Neural cell (in vitro differentiated cells): ENCODE measurements at regions not wholly inside any gene's neighbourhood (a gene's known extent, or its start where the extent isn't known, plus 50 kb on each side); places are given as distances from the start of the nearest gene placed in this dataset.

Experiments
- H2AFZ ChIP-seq: fragments of 200-600, 300-800 bp; sonication (generic), shearing (Covaris generic); 2 replicates; pipeline ENCODE4 v1.6.0; 2014; ENCODE audit warnings: low read depth, mild to moderate bottlenecking, antibody characterized with exemption, low read length, moderate library complexity
- H3F3A ChIP-seq: fragments of 200-600 bp; shearing (Covaris generic); 2 replicates; pipeline ENCODE4 v1.6.1; 2016; ENCODE audit warnings: mild to moderate bottlenecking, moderate library complexity, mixed read lengths, antibody characterized with exemption, low read length; ENCODE audit not compliant: insufficient read depth, poor library complexity, severe bottlenecking
- H3K27ac ChIP-seq: fragments of 200-600, 300-800 bp; sonication (generic), shearing (Covaris generic); 2 replicates; pipeline ENCODE4 v1.5.1; 2014; ENCODE audit warnings: mild to moderate bottlenecking, low read length, moderate library complexity
- H3K27me3 ChIP-seq: fragments of 300-800, 200-600 bp; sonication (generic), shearing (Covaris generic); 2 replicates; pipeline ENCODE4 v1.6.0; 2014; ENCODE audit warnings: mild to moderate bottlenecking, low read depth, low read length, moderate library complexity; ENCODE audit not compliant: insufficient read depth
- H3K36me3 ChIP-seq: fragments of 300-800, 200-600 bp; sonication (generic), shearing (Covaris generic); 2 replicates; pipeline ENCODE4 v1.5.1; 2014; ENCODE audit warnings: mild to moderate bottlenecking, antibody characterized with exemption, low read length, moderate library complexity; ENCODE audit not compliant: insufficient read depth
- H3K4me2 ChIP-seq: fragments of 300-800, 200-600 bp; sonication (generic), shearing (Covaris generic); 2 replicates; pipeline ENCODE4 v1.6.0; 2014; ENCODE audit warnings: mild to moderate bottlenecking, low read length
- H3K4me3 ChIP-seq: fragments of 300-800, 200-600 bp; sonication (generic), shearing (Covaris generic); 2 replicates; pipeline ENCODE4 v1.5.1; 2014; ENCODE audit warnings: mild to moderate bottlenecking, low read length, moderate library complexity
- H3K79me2 ChIP-seq: fragments of 200-600 bp; shearing (Covaris generic); replicated peaks from 2 replicates; pipeline ENCODE4 v1.6.0; 2014; ENCODE audit warnings: mild to moderate bottlenecking, low read length, moderate library complexity; ENCODE audit not compliant: insufficient read depth
- H3K9ac ChIP-seq: fragments of 300-800, 200-600 bp; sonication (generic), shearing (Covaris generic); 2 replicates; pipeline ENCODE4 v1.6.1; 2016; ENCODE audit warnings: mild to moderate bottlenecking, low read length, mixed read lengths
- H3K9me2 ChIP-seq: fragments of 200-600 bp; shearing (Covaris generic); 2 replicates; pipeline ENCODE4 v1.6.1; 2016; ENCODE audit warnings: mild to moderate bottlenecking, low read length, mixed read lengths; ENCODE audit not compliant: insufficient read depth
- H3K9me3 ChIP-seq: fragments of 200-600, 300-800 bp; sonication (generic), shearing (Covaris generic); 2 replicates; pipeline ENCODE4 v1.6.1; 2016; ENCODE audit warnings: mild to moderate bottlenecking, mixed run types, low read length, moderate library complexity, mixed read lengths
- H4K20me1 ChIP-seq: fragments of 200-600 bp; shearing (Covaris generic); 2 replicates; pipeline ENCODE4 v1.6.1; 2016; ENCODE audit warnings: mild to moderate bottlenecking, mixed run types; ENCODE audit not compliant: insufficient read depth
- CTCF ChIP-seq: fragments of 450-650 bp; IDR thresholded peaks from 2 replicates; pipeline ENCODE4 v1.5.1; 2014; ENCODE audit warnings: antibody characterized with exemption, mild to moderate bottlenecking, moderate library complexity; ENCODE audit not compliant: poor library complexity, severe bottlenecking
- EP300 ChIP-seq: fragments of 450-650 bp; conservative IDR thresholded peaks from 2 replicates; pipeline ENCODE4 v1.6.1; 2014; ENCODE audit warnings: antibody characterized with exemption, mild to moderate bottlenecking, moderate library complexity; ENCODE audit not compliant: poor library complexity, severe bottlenecking
- EZH2 ChIP-seq: fragments of 200-600, 300-800 bp; shearing (Covaris generic), sonication (generic); IDR thresholded peaks from 2 replicates; pipeline ENCODE4 v1.6.1; 2014; ENCODE audit warnings: antibody characterized with exemption, low read length, borderline replicate concordance, mild to moderate bottlenecking; ENCODE audit not compliant: insufficient read depth, poor library complexity, severe bottlenecking
- MXI1 ChIP-seq: fragments of 450-650 bp; conservative IDR thresholded peaks from 2 replicates; pipeline ENCODE4 v1.6.1; 2014; ENCODE audit warnings: antibody characterized with exemption, mild to moderate bottlenecking; ENCODE audit not compliant: poor library complexity, severe bottlenecking
- POLR2AphosphoS5 ChIP-seq: IDR thresholded peaks from 2 replicates; pipeline ENCODE4 v1.6.1; 2012
- RAD21 ChIP-seq: fragments of 450-650 bp; conservative IDR thresholded peaks from 2 replicates; pipeline ENCODE4 v1.6.1; 2014; ENCODE audit warnings: antibody characterized with exemption, mild to moderate bottlenecking, moderate library complexity
- REST ChIP-seq: IDR thresholded peaks from 2 replicates; pipeline ENCODE4 v1.6.1; 2012; ENCODE audit warnings: borderline replicate concordance
- SMC3 ChIP-seq: fragments of 450-650 bp; conservative IDR thresholded peaks from 2 replicates; pipeline ENCODE4 v1.6.1; 2014; ENCODE audit warnings: antibody characterized with exemption, mild to moderate bottlenecking, moderate library complexity; ENCODE audit not compliant: poor library complexity
- TAF1 ChIP-seq: IDR thresholded peaks from 2 replicates; pipeline ENCODE4 v1.6.1; 2012; ENCODE audit warnings: low read depth

- H3K27me3 ChIP-seq, result no peaks in the 10 kb centered on the region
- no peak overlapping the region for H2AFZ ChIP-seq
- H3K9ac ChIP-seq, result no peak overlapping the region
- TF ChIP-seq TAF1, result no peak
- no peak for TF ChIP-seq CTCF
- no peak for TF ChIP-seq MXI1
- no peak for TF ChIP-seq RAD21
- TF ChIP-seq REST, result no peak
- TF ChIP-seq EZH2, result no peak
- no peak for TF ChIP-seq EP300
- TF ChIP-seq SMC3, result no peak
- TF ChIP-seq POLR2AphosphoS5, result no peak
- H3K4me2 ChIP-seq, result no peak overlapping the region
- H3K79me2 ChIP-seq, result no peaks in the 10 kb centered on the region
- no peak overlapping the region for H3K4me3 ChIP-seq
- no peak overlapping the region for H3K27ac ChIP-seq
- H4K20me1 ChIP-seq, result no peaks in the 10 kb centered on the region
- H3K9me3 ChIP-seq, result no peaks in the 10 kb centered on the region
- no peaks in the 10 kb centered on the region for H3K9me2 ChIP-seq
- H3K36me3 ChIP-seq, result no peaks in the 10 kb centered on the region
- H3F3A ChIP-seq, result no peaks in the 10 kb centered on the region
These were observed 173.1 kb upstream of the VCX3A start for GRCh38 chrX:6708041-6708440.

GRCh38 chrX:6707497-6707896 is 172.6 kb upstream of the VCX3A start:
- H4K20me1 ChIP-seq, result no peaks in the 10 kb centered on the region
- no peaks in the 10 kb centered on the region for H3K27me3 ChIP-seq
- H3F3A ChIP-seq, result no peaks in the 10 kb centered on the region
- TF ChIP-seq POLR2AphosphoS5, result no peak
- no peak for TF ChIP-seq EP300
- TF ChIP-seq TAF1, result no peak
- no peak for TF ChIP-seq CTCF
- no peak for TF ChIP-seq REST
- no peak overlapping the region for H3K27ac ChIP-seq
- no peaks in the 10 kb centered on the region for H3K9me3 ChIP-seq
- no peaks in the 10 kb centered on the region for H3K36me3 ChIP-seq
- no peak overlapping the region for H3K9ac ChIP-seq
- H3K9me2 ChIP-seq, result no peaks in the 10 kb centered on the region
- no peak overlapping the region for H2AFZ ChIP-seq
- H3K4me2 ChIP-seq, result no peak overlapping the region
- H3K79me2 ChIP-seq, result no peaks in the 10 kb centered on the region
- no peak overlapping the region for H3K4me3 ChIP-seq
